IPS-NIHi11 (cell line): ENCODE measurements at regions not wholly inside any gene's neighbourhood (a gene's known extent, or its start where the extent isn't known, plus 50 kb on each side); places are given as distances from the start of the nearest gene placed in this dataset.

ENCODE experiments used
- DNase-seq: peaks from one replicate; pipeline ENCODE4 v3.0.0; 2012; ENCODE audit warnings: mixed read lengths, low spot score

GRCh38 chr13:22655106-22655852 lies 525.5 kb upstream of the SGCG start:
- no peak for DNase-seq

- no peak for DNase-seq
Measured at GRCh38 chr13:22662771-22663170, 518.0 kb upstream of the SGCG start.

GRCh38 chr13:22665506-22665905 lies 515.3 kb upstream of the SGCG start:
- no peak for DNase-seq

GRCh38 chr13:22690756-22691155 lies 490.0 kb upstream of the SGCG start:
- no peak for DNase-seq

- no peak for DNase-seq
Measured at GRCh38 chr13:22693691-22694090, 487.1 kb upstream of the SGCG start.

GRCh38 chr13:22696433-22696832 lies 484.3 kb upstream of the SGCG start:
- DNase-seq = no peak

- DNase-seq = no peak
Measured at GRCh38 chr13:22698467-22698866, 482.3 kb upstream of the SGCG start.

GRCh38 chr13:22700246-22700887 lies 480.4 kb upstream of the SGCG start:
- no peak for DNase-seq

- peak; percentile 21 for DNase-seq
Measured at GRCh38 chr13:22703601-22704209, 477.1 kb upstream of the SGCG start.

GRCh38 chr13:22707946-22708345 lies 472.8 kb upstream of the SGCG start:
- no peak for DNase-seq

GRCh38 chr13:22717036-22717435 lies 463.7 kb upstream of the SGCG start:
- DNase-seq = no peak

- no peak for DNase-seq
Measured at GRCh38 chr13:22726726-22727125, 454.1 kb upstream of the SGCG start.

GRCh38 chr13:22735011-22735995 lies 445.5 kb upstream of the SGCG start:
- no peak for DNase-seq

GRCh38 chr13:22736084-22736767 lies 444.6 kb upstream of the SGCG start:
- DNase-seq = no peak

GRCh38 chr13:22736768-22737092 lies 444.0 kb upstream of the SGCG start:
- DNase-seq = no peak

GRCh38 chr13:22738357-22738756 lies 442.4 kb upstream of the SGCG start:
- DNase-seq = no peak

- DNase-seq = no peak
Measured at GRCh38 chr13:22740264-22740663, 440.5 kb upstream of the SGCG start.

- DNase-seq = no peak
Measured at GRCh38 chr13:22744688-22745452, 435.9 kb upstream of the SGCG start.

GRCh38 chr13:22748866-22749577 lies 431.8 kb upstream of the SGCG start:
- DNase-seq = no peak

GRCh38 chr13:22749626-22750025 lies 431.2 kb upstream of the SGCG start:
- no peak for DNase-seq
